ENCODE measurements at regions not wholly inside any gene's neighbourhood (a gene's known extent, or its start where the extent isn't known, plus 50 kb on each side); places are given as distances from the start of the nearest gene placed in this dataset.

DNA sequence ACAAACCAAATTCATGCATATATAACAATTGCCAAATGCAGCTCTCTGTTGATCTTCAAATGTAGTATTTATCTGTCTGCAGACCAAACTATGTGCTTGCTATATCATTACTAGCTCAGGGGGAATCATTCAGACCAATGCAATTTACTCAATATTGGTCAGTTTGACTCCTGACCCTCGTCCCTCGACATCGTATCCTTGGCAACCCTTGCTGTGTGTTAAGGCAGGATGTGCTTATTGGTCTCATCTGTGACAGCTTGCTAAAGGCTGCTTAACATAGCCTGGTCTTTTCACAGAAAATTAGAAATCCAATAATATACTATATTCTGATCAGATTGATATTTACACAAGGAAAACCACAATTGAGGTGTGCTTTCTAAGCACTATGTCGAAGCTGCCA, 747.1 kb downstream of the GALR1 start:
- no peak for DNase-seq

DNA sequence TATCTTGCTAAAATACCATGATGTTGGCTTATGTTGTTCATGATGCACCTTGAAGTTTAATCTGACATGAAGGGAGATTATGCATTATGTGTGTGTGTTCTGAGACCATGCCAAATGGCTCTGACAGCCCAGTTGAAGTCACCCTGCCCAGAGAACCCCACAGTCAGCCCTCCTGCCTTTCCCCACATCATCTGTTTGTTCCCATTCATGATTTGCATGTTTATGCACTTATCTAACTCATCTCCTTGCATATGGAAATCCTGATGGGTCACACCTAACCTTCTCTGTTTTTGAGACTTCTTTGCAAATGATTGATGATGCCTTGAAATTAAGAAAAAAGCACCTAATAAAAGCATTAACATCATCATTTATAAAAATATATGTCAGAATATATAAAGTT, 752.2 kb downstream of the GALR1 start:
- no peak for DNase-seq

DNA sequence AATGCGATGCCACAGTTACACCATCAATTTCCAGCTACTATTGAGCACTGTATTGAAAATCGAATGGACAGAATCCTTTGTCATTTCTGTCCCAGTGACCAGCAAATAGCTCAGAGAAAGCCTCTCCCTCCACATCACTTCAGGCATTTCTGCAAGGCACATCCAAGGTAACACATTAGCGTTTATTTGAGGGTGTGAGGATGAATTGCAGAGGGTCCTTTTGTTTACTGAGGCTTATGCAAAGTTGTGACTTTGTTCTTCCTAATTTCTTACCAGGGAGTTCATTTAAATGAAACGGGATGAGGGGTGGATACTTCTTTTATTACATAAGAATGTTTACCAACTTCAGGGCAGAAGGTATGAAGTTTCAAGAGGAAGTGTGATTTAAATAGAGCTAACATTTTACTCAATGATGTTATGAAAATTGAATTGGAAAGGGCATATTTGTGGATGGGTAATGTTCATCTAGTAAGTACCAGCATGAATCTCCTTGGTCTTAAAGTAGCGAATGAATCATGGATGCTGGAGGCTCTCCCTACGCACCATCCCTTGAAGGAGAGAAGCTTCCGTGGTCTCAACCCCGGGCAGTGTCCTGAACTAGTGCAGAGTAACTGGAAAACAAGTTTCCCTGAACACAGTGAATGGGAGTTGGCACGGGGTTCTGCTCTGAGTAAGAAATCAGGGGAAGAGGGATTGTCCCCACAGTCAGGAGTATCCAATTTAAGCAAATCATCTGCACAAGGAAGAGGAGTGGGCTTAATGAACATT, 756.5 kb downstream of the GALR1 start:
- no peak for DNase-seq

DNA sequence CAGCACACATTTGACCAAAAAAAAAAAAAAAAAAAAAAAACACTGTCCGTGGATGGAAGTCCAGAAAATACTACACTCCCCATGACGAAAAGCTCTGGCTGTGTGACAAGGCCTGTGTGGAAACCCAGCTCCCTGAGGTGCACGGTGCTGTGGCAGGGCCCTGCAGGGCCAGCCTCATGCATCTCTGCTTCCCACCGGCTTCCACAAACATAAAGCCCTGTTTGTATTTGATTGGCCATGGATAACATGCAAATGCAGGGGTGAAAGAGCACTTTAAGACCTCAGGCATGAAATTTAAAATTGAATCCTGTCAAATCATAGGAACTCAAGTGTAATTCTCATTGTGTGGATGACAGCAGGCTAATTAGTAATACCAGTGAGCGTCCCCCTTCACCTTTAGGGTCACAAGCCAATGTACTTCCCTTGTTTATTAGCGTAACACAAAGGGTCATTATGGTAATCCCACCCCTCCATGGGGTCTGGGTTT, 757.2 kb downstream of the GALR1 start:
- no peak for DNase-seq

DNA sequence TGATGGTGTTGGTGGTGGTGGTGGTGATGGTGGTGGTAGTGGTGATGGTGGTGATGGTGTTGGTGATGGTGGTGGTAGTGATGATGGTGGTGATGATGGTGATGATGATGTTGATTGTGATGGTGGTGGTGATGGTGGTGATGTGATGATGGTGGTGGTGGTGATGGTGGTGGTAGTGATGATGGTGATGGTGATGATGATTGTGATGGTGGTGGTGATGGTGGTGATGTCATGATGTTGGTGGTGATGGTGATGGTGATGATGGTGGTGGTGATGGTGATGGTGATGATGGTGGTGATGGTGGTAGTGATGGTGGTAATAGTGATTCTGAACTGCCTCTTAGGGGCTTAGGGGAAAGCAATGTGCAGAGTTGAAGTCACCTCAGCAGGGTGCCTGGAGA, 760.7 kb downstream of the GALR1 start:
- DNase-seq, result no peak

DNA sequence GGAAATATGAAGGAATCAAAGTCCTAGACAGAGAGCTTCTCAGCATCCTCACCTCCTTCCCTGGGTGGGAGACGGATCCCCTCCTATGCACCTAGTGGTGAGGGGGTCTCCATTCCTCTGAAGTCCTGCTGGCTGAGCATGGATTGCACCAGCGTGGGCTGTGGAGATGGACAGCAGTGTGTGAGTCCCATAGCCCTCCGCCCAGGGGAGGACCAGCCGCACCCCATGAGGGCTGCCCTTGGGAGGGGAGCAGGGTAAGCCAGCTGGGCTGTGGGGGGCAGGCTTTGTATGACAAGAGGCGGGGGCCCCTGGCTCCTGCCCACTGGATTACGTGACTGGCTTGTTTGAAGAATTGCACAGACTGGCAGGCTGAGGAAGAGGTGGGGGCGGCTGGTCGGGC, 768.2 kb downstream of the GALR1 start:
- no peak for DNase-seq

DNA sequence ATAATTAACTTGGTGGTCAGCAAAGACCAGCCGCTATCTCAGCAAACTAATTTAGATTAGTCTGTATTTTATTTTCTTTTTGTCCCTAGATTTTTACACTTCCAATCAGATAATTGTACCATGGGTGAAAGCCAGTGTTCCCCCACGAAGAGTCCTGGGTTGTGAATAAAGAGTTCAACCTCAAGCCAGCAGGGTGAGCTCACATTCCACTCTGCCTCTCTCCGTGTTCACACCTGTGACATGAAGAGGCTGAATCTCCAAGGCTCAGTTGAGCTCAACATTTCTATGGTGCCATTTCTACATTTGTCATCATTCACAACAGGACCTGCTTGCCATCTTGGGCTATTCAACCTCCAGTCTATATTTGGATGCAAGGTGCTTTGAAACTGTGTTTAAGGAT, 771.5 kb downstream of the GALR1 start:
- DNase-seq, result no peak

DNA sequence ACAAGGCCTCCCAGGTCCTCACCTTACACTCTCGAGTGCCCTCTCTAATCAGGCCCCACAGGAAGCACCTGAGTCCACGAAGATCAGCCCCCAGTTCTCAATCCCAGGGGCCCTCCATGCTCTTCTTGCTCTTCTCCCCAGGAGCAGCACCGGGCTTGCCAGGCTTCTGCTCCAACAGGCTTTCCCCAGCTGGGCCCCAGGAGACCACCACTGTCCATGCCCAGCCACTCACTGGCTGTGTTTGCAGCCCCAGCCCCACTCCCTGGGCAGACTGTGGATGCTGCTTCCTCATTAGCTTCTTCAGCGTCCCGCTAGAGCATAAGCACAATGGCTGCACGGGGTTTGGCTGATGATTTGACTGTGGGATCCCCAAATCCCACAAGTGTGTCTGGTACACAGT, 781.9 kb downstream of the GALR1 start:
- DNase-seq, result no peak

DNA sequence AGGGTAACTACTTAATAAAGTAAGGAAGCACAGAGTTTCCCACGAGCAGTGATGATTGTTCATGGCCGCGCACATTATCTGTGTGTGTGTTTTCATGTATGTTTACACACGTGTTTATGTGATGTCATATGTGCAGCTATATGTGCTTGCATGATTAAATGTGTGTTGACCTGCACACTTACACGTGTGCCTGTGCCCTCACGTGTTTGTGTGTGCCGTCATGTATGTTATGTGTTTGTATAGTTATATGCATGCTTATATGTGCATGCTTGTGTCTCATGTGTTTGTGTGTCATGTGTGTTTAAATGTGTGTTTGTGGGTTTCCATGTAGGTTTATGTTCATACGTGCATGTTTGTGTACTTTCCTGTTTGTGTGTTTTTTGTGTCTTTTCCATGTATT, 782.3 kb downstream of the GALR1 start:
- no peak for DNase-seq

DNA sequence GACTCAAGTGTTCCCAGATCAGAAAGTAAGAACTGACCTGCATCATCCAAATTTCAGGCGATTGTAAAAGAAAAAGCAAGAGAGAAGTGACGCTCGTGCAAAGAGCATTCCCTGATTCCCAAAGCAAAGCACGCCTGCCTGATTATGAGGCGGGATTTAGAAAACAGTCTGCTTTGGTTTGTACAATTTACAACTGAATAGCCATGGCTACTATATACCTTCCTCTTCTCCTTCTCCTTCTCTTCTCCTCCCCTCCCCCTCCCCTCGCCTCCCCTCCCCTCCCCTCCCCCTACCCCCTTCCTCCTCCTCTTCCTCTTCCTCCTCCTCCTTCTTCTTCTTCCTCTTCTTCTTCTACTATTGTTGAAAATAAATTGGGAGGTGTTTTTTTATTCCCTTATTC, 782.9 kb downstream of the GALR1 start:
- DNase-seq, result no peak

DNA sequence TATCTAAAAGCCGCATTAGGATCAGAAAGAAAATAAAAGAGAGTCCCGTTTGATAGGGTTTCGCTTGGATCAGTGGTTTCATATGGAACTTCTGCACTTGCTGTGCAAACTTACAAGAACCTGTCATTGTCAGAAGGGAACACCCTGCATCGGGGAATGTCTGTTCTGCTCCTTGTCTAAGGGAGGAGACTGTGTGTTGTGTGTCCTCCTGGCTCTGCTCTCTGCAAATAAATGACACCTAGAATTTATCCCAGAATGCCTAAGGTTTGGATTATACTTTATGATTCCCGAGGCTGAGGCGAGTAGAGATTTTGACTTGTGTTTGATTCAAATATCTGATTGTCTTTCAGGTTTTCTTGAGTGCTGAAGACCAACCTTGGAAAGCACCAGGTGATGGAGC, 785.1 kb downstream of the GALR1 start:
- no peak for DNase-seq

DNA sequence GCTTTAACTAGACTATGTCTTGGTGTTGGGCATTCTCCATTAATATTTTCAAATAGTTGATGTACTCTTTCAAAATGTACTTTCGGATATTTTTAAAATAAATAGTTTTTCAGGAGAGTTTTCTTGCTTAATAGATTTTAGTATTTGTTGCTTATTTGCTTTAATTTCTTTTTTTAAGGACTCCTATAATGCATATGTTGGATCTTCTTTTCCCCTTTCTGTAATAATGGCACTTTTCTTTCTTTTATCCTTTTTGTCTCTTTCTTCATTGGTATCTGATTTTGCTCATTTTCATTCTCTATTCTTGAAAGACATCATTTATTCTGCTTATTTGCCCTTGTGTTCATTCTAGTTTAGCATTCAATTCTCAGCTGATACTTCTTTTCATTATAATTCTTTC, 791.6 kb downstream of the GALR1 start:
- no peak for DNase-seq

DNA sequence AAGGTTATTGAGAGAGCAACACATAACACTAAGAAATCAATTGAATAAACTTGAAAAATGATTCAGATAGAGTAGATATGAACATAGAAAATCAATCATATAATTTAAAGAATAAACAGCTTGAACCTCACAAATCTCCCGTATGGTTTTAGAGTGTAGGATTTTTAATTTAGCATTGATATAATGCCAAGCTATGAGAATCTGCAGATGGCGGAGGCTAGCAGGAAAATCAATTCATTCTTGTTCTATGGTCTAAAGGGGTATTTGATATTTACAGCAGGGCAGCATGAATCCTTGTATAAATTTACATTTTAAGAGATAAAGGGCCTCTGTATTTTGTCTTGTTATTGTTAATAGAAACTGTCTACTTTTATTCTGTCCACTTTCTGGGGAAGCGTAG, 797.0 kb downstream of the GALR1 start:
- DNase-seq, result no peak

DNA sequence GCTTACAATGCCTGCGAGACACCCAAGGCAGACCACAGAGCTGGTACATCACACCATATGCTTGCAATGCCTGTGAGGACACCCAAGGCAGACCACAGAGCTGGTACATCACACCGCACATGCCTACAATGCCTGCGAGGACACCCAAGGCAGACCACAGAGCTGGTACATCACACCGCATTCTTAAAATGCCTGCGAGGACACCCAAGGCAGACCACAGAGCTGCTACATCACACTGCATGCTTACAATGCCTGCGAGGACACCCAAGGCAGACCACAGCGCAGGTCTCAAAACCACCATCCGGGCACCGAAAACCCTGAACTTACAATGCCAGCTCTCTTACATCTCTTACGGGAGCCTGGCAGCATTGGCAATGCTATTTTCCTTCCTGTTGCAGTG, 799.6 kb downstream of the GALR1 start:
- DNase-seq, result no peak

DNA sequence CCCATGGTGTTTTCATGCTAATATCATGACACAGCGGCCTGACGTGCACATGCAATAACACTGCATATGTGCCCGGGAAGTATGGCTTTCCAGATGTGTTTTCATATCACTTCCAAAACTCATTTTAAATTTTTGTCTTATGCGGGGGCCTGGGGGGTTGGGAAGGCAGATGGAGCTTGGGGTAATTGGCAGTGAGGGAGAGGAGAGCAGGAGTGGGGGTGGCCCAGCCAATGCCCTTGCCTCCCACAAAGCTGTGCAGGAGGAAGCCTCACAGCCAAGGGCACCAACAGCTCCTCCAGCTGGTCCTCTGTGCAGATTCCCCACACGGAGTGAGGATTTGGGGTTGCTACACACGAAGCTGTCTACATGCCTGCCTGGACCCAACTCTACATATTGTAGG, 805.2 kb downstream of the GALR1 start:
- DNase-seq, result no peak

DNA sequence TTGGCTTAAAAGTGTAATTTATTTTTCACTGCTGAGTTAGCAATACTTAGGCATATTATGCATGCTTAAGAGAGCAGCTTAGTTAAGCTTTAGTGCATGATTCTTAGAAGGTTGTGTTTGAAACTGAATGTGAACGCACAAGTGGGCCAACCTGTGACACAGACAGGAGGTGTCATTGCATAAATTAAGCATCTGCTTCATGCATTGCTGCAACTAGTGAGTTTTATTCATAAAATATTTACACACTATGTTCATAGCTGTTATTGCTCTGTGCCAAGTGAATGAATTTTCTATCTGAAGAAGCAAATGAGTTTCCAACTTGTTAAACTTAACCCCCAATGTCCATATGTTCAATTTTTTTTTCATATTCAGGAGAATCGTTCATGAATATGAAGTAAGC, 806.4 kb downstream of the GALR1 start:
- no peak for DNase-seq

DNA sequence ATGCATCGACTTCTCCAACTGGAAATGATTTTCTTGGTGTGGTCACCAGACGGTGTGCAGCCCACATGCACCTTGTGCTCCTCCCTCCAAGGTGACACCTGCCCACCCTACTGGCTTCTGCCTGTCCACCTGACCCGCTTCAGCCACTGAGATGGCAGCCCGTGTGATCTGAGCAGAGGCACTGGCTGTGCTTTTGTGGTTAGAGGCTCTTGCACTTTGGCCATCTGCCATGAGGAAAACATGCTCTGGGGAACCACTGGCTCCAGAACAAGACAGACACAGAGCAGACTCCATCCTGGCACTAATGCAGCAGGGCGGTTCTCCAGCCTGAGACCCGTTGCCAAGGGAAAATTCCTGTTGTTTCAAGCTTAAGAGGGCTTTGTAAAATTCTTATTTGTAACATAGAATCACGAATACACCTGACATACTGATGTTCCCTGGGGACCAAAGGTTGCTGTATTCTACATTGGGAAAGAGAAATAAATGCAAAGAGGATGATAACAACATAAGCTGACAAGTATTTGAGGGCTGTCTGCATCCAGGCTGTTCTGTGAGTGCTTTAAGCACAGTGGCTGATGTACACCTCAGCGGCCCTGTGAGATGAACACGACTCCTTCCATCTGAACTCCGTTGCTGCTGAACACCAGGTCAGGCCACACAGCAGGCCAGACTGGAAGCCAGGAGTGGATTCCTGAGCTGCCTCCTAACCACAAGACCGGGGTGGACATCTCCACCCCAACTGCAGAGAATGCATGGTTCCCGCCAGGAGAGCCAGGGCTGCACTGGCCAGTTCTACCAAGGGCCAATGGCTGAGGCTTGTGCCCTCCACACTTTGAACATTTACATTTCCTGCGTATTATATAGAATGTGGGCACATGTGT, 820.4 kb downstream of the GALR1 start:
- no peak for DNase-seq

DNA sequence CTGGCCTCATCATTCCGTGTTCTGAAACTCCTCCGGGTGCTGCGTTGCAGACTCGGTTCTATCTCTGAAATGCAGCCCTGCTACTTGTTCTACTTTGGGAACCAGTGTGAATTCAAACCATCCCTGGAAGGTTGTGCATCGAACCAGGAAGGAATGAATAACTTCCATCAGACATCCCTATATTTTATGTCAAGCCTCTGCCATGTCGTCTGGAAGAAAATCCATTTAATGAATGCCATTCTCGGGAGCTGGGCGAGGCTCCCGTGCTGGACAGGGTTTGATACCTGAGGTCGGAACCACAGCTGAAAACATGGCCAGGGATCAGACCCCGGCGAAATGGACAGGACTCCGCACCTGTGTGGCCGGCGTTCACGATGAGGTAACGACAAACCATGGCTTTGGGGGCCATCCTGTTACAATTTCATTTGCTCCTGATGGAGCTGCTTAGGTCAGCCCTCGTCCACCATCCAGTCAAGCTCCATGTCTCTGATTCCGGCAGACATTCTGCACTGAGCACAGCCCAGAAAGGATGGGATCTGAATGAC, 821.6 kb downstream of the GALR1 start:
- no peak for DNase-seq

DNA sequence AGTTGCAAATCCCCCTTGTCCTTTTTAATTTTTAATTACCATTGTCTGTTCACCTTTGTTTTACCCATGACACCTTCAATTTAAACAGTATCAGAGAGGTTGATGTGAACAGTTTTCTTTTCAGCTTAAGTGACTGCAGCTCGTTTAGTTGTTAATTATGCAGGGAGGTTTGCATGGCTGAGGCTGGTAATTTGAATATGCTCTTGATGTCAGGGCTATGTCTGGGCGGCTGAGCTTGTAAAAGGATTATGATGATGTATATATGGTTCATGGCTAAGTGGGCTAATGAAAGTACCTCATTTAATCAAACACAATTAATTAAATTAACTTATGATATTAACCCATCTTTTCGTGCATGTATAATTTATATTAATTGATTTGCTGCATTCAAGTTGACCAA, 822.1 kb downstream of the GALR1 start:
- DNase-seq, result no peak

DNA sequence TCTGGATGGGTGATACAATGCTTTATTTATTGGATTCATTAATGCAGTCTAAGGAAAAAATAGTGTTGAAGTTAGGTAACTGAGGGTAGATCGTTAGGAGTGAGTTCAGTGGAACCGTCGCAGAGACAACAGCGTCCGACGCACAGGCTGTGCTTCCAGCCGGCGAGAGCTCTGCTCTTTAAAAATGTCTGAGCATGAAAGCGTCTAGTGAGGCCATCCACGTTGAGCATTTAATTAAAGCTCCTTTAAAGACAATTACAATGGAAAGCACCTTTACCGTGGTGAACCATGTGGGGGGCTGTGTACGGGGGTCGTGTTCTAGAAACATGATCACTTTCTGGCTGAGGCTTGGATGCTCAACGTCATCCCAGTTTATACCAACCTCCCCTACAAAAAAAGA, 822.7 kb downstream of the GALR1 start:
- DNase-seq, result no peak

DNA sequence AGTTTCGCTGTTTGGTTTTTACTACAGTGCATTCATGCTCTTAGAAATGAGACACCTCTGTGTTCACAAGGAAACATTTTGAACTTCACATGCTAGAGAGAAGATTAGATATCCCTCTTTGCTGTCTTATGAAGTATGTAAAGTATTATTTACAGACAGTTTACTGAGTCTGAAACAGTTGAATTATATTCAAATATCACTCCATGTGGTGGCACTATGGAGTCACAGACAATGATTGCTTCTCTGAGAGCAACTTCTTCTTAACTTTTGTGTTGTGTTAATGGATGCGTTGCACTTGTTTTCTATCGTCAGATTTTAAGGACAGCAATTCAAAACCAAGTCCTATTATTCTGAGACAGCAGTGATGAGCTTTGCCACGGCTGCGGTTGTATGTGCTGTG, 823.6 kb downstream of the GALR1 start:
- no peak for DNase-seq

DNA sequence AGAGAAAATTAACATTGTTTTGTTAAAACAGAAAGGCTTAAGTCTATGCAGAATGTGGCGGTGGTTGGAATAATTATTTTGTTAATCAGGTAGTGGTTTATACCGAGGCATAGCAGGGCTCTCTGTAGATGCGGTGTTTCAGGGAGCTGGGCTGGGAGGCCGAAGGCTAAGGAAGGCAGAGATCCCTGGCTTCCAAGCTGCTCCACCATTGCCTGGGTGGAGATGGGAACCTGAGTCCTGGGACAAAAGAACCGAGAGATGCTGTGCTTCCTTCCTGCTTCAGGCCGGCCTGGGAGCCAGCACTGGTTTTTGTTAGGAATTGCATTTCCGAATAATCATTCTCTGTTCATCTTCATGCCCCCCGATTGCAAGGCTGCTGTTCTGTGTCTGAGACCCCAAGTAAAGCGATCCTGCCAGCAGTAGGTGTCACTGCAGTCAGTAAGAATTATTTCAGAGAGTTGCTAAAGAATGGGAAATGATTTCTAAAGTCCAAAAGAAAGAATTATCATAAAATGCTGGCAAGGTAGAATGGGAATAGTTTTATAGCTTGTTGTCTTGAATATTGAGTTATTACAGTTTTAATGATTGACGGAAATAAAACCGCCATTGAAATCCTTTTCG, 824.9 kb downstream of the GALR1 start:
- DNase-seq, result no peak

DNA sequence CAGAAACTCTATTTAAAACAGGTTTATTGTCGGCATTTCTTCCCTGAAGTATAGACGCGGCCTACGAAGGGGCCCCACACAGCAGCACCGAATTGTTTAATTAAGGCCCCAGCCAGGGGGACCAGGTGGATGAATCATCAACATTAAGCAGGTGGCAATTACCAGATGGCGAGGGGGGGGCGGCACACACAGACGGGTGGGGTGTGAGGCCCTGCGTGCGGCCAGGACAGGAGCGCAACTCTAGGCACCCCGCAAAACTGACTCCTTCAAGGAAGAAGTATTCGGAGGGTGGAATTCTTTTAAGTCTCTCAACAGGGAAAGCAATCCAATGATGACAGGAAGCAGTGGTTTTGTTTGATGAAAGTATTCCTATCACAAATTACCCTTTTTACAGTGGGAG, 830.4 kb downstream of the GALR1 start:
- DNase-seq, result no peak

DNA sequence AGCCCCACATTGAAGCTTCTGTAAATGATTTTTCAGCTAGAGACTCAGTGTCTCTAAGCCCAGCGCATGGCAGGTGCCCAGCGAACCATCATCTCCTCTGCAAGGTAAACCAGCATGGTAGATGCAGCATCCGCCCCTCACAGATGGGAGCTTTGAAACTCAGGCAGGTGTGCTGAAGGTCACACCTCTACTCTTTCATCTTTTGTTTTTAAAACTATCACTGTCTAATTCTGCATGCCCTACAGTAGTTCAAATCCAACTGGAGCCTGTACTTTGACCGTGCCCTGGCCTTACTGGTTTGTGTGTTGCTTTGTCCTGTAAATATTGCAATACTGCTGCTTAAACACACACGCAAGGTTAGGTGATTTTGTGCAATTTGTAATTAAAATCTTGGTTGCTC, 831.1 kb downstream of the GALR1 start:
- no peak for DNase-seq
